SK-N-SH treated with all-trans-retinoic acid at 6 μM for 48 hours (cell line): ENCODE measurements at regions not wholly inside any gene's neighbourhood (a gene's known extent, or its start where the extent isn't known, plus 50 kb on each side); places are given as distances from the start of the nearest gene placed in this dataset.

ENCODE experiments used
- ARNTL ChIP-seq: fragments of 450-650 bp; formaldehyde crosslinking; IDR thresholded peaks from 2 replicates; pipeline ENCODE4 v1.5.0; 2020; ENCODE audit warnings: low read depth, mild to moderate bottlenecking, moderate library complexity, borderline replicate concordance
- OSR1 ChIP-seq: fragments of 250-450 bp; sonication (Bioruptor Pico); IDR thresholded peaks from 2 replicates; pipeline ENCODE4 v1.8.0; 2022; ENCODE audit warnings: moderate library complexity, mild to moderate bottlenecking, inconsistent platforms
- PPARA ChIP-seq: fragments of 250-450 bp; sonication (Bioruptor Pico); IDR thresholded peaks from 2 replicates; pipeline ENCODE4 v1.5.0; 2020; ENCODE audit warnings: mild to moderate bottlenecking, borderline replicate concordance
- RARB ChIP-seq: fragments of 250-450 bp; sonication (Bioruptor Pico); IDR thresholded peaks from 2 replicates; pipeline ENCODE4 v1.8.0; 2021; ENCODE audit warnings: mild to moderate bottlenecking, moderate library complexity
- ZNF8 ChIP-seq: fragments of 450-650 bp; formaldehyde crosslinking; IDR thresholded peaks from 2 replicates; pipeline ENCODE4 v1.5.0; 2020; ENCODE audit warnings: mild to moderate bottlenecking, moderate library complexity
- TF ChIP-seq, protein P1 (sequence below): fragments of 250-450 bp; sonication (Bioruptor Pico); IDR thresholded peaks from 2 replicates; pipeline ENCODE4 v1.8.0; 2021; ENCODE audit warnings: low read depth, mild to moderate bottlenecking, moderate library complexity, borderline replicate concordance

DNA sequence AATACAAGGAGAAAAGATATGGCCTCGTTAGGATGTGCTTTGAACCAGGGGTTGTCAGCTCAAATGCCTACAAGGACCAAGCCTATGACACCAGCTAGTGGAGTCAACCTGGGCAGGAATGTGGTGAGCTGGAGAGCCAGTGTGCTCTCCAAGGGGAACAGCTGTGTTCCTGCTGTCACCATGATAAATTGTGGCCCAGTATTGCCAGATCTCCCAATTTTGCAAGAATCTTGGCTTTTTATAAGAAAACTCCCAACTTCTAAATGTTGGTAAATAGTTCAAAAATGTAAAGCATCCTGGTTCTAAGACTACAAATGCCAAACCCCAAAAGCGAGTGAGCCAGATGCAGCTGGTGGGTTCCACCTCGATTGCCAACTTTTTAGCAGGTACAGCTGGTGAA is 391.1 kb downstream of the PLPP3 start:
- no peak for TF ChIP-seq ZNF8 (CRISPR knock-in tag)
- no peak for TF ChIP-seq ARNTL (CRISPR knock-in tag)
- no peak for TF ChIP-seq RARB (CRISPR knock-in tag)
- TF ChIP-seq PPARA (CRISPR knock-in tag) = no peak
- TF ChIP-seq, protein P1, sequence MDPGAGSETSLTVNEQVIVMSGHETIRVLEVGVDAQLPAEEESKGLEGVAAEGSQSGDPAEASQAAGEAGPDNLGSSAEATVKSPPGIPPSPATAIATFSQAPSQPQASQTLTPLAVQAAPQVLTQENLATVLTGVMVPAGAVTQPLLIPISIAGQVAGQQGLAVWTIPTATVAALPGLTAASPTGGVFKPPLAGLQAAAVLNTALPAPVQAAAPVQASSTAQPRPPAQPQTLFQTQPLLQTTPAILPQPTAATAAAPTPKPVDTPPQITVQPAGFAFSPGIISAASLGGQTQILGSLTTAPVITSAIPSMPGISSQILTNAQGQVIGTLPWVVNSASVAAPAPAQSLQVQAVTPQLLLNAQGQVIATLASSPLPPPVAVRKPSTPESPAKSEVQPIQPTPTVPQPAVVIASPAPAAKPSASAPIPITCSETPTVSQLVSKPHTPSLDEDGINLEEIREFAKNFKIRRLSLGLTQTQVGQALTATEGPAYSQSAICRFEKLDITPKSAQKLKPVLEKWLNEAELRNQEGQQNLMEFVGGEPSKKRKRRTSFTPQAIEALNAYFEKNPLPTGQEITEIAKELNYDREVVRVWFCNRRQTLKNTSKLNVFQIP = no peak
- TF ChIP-seq OSR1 (CRISPR knock-in tag) = no peak
